Cardiac muscle cell (in vitro differentiated cells and primary cell): ENCODE measurements at regions not wholly inside any gene's neighbourhood (a gene's known extent, or its start where the extent isn't known, plus 50 kb on each side); places are given as distances from the start of the nearest gene placed in this dataset.

Experiments used
- DNase-seq, 2 donors: peaks; one replicate each; pipeline versions ENCODE4 v3.0.0 to v3.0.0-alpha.2; 2010 to 2017; ENCODE audit warnings: low read depth in 1 of 2, low spot score in 1 of 2
- H3K27ac ChIP-seq: fragments of 200-600 bp; sonication (generic); 2 replicates; pipeline ENCODE4 v1.5.1; 2016
- H3K27me3 ChIP-seq: fragments of 200-600 bp; sonication (generic); 2 replicates; pipeline ENCODE4 v1.6.0; 2016; ENCODE audit warnings: control low read depth
- H3K36me3 ChIP-seq: fragments of 200-600 bp; sonication (generic); 2 replicates; pipeline ENCODE4 v1.5.1; 2016; ENCODE audit warnings: control low read depth
- H3K4me1 ChIP-seq: fragments of 200-600 bp; sonication (generic); 2 replicates; pipeline ENCODE4 v1.8.1; 2017; ENCODE audit warnings: low read depth, mild to moderate bottlenecking, mixed run types
- H3K4me3 ChIP-seq: fragments of 200-600 bp; sonication (generic); 2 replicates; pipeline ENCODE4 v1.5.1; 2016; ENCODE audit warnings: mild to moderate bottlenecking
- H3K9me3 ChIP-seq: fragments of 200-600 bp; sonication (generic); 2 replicates; pipeline ENCODE4 v1.5.1; 2017; ENCODE audit warnings: low read depth, mild to moderate bottlenecking, control low read depth
- TF ChIP-seq, protein P1 (sequence below): IDR thresholded peaks from 2 replicates; pipeline ENCODE4 v1.5.1; 2012; ENCODE audit warnings: low read depth, mild to moderate bottlenecking, low read length

GRCh38 chr16:73877150-73877549 is 419.5 kb upstream of the PSMD7 start:
- Histone ChIP-seq H3K27ac (no peak overlapping the region), H3K27me3 (no peaks in the 10 kb centered on the region), H3K9me3 (no peaks in the 10 kb centered on the region), H3K36me3 (no peaks in the 10 kb centered on the region), H3K4me1 (no peaks in the 10 kb centered on the region), H3K4me3 (no peak overlapping the region)
- no peak for DNase-seq
- TF ChIP-seq, protein P1, sequence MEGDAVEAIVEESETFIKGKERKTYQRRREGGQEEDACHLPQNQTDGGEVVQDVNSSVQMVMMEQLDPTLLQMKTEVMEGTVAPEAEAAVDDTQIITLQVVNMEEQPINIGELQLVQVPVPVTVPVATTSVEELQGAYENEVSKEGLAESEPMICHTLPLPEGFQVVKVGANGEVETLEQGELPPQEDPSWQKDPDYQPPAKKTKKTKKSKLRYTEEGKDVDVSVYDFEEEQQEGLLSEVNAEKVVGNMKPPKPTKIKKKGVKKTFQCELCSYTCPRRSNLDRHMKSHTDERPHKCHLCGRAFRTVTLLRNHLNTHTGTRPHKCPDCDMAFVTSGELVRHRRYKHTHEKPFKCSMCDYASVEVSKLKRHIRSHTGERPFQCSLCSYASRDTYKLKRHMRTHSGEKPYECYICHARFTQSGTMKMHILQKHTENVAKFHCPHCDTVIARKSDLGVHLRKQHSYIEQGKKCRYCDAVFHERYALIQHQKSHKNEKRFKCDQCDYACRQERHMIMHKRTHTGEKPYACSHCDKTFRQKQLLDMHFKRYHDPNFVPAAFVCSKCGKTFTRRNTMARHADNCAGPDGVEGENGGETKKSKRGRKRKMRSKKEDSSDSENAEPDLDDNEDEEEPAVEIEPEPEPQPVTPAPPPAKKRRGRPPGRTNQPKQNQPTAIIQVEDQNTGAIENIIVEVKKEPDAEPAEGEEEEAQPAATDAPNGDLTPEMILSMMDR: no peak

DNA sequence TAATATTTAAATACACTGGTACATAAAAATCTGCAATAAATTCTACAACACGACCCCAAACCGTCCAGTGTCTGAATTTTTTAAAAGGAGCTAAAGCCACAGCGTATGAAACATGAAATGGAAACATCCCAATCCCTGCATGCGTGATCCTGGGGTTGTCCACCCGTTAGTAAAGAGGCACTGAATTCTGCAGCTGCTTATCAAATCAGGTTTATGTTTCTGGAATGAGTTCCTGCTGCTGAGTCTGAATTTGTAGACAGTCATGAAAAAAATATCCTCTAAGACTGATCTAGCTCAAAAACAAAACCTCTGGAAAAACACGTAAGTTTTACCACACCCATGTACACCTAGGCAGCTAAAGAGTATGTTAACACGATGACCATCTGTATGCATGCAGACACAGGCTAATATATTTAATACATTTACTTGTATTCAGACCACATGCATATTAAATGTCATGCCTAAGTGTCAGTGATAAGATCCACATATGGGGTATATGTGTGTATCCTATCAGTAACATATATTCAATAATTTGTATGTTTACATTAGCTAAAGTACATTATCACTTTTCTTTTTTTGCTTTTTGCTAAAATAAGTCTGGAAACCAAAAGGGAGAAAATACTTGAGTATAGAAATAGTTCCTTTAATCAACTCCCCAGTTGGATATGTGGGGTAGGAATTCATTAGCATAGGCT is 420.5 kb upstream of the PSMD7 start:
- H3K36me3 ChIP-seq: no peaks in the 10 kb centered on the region
- no peaks in the 10 kb centered on the region for H3K27me3 ChIP-seq
- no peak overlapping the region for H3K4me3 ChIP-seq
- DNase-seq: no peak
- TF ChIP-seq, protein P1: no peak
- no peaks in the 10 kb centered on the region for H3K4me1 ChIP-seq
- no peak overlapping the region for H3K27ac ChIP-seq
- H3K9me3 ChIP-seq: no peaks in the 10 kb centered on the region

DNA sequence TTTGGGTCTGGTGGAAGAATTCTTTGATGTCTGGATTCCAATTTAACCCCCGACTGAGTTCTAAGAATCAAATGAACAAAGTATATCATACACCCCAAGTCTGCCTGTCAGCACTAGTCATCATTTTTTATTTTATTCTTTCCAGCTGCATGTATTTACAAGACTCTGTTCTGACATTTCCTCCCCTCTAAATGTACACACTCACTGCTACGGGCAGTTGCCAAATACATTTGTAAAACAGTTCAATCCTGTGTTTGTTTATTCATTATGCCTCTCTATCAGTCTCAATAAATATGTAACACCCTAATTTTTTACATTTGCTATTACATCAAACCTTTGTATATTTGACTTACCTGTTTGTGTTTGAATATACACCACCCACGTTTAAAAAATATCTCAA is 422.3 kb upstream of the PSMD7 start:
- no peaks in the 10 kb centered on the region for H3K27me3 ChIP-seq
- no peak overlapping the region for H3K4me3 ChIP-seq
- no peaks in the 10 kb centered on the region for H3K36me3 ChIP-seq
- no peak for DNase-seq
- H3K4me1 ChIP-seq: no peaks in the 10 kb centered on the region
- TF ChIP-seq, protein P1: no peak
- no peaks in the 10 kb centered on the region for H3K9me3 ChIP-seq
- H3K27ac ChIP-seq: no peak overlapping the region

DNA sequence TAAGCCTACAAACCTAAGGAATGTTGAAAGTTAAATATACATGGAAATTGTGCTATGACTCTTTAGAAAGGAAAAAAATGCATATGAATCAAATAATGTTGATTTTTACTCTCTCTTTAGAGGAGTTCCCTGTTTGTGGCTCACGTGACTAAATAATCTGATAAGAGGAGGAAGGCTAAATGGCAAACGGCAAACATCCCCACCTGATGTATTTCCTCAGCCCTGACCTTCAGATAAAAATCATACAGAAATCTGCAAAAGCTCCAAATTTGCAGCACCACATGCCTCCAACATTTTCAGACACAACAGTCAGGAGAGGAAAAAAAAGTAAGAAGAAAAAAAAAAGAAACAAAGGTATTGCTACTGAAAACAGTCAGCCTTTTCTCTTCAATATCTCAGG is 423.0 kb upstream of the PSMD7 start:
- Histone ChIP-seq H3K9me3 (no peaks in the 10 kb centered on the region), H3K4me1 (no peaks in the 10 kb centered on the region), H3K27me3 (no peaks in the 10 kb centered on the region), H3K4me3 (no peak overlapping the region), H3K36me3 (no peaks in the 10 kb centered on the region), H3K27ac (no peak overlapping the region)
- DNase-seq: no peak
- TF ChIP-seq, protein P1: no peak

DNA sequence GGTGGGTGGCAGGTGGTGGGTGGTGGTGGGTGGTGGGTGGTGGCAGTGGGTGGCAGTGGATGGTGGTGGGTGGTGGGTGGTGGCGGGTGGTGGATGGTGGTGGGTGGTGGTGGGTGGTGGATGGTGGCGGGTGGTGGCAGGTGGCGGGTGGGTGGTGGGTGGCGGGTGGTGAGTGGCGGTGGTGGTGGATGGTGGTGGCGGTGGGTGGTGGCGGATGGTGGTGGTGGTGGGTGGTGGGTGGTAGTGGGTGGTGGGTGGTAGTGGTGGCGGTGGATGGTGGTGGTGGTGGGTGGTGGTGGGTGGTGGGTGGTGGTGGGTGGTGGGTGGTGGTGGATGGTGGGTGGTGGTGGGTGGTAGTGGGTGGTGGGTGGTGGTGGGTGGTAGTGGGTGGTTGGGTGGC is 423.8 kb upstream of the PSMD7 start:
- Histone ChIP-seq H3K27me3 (no peaks in the 10 kb centered on the region), H3K9me3 (no peaks in the 10 kb centered on the region), H3K36me3 (no peaks in the 10 kb centered on the region), H3K4me3 (no peak overlapping the region), H3K4me1 (no peaks in the 10 kb centered on the region), H3K27ac (no peak overlapping the region)
- no peak for DNase-seq
- TF ChIP-seq, protein P1: no peak
